GM18517 (cell line): ENCODE measurements at regions not wholly inside any gene's neighbourhood (a gene's known extent, or its start where the extent isn't known, plus 50 kb on each side); places are given as distances from the start of the nearest gene placed in this dataset.

Source experiments
- ATAC-seq: cut with Tn5 transposase; IDR thresholded peaks from one replicate; pipeline ENCODE4 v1.9.1; 2021; ENCODE audit warnings: mild to moderate bottlenecking, moderate library complexity; ENCODE audit not compliant: unreplicated experiment

GRCh38 chr1:214923278-214923915, 159.1 kb upstream of the KCNK2 start:
- no peak for ATAC-seq

GRCh38 chr1:214927796-214928195, 154.7 kb upstream of the KCNK2 start:
- no peak for ATAC-seq

GRCh38 chr1:214928574-214928973, 154.0 kb upstream of the KCNK2 start:
- ATAC-seq = no peak

- ATAC-seq = no peak
These were observed 149.2 kb upstream of the KCNK2 start for GRCh38 chr1:214933375-214933774.

GRCh38 chr1:214934045-214934444, 148.5 kb upstream of the KCNK2 start:
- ATAC-seq = no peak

GRCh38 chr1:214935258-214935657, 147.3 kb upstream of the KCNK2 start:
- no peak for ATAC-seq

- no peak for ATAC-seq
These were observed 143.4 kb upstream of the KCNK2 start for GRCh38 chr1:214939180-214939579.

GRCh38 chr1:214941061-214941460, 141.5 kb upstream of the KCNK2 start:
- ATAC-seq = no peak

GRCh38 chr1:214943054-214943453, 139.5 kb upstream of the KCNK2 start:
- ATAC-seq = no peak

- ATAC-seq = no peak
These were observed 135.9 kb upstream of the KCNK2 start for GRCh38 chr1:214946615-214947014.

- no peak for ATAC-seq
These were observed 129.9 kb upstream of the KCNK2 start for GRCh38 chr1:214952648-214953047.

- no peak for ATAC-seq
These were observed 128.5 kb upstream of the KCNK2 start for GRCh38 chr1:214953901-214954616.

- ATAC-seq = no peak
These were observed 128.0 kb upstream of the KCNK2 start for GRCh38 chr1:214954617-214954949.

GRCh38 chr1:214957330-214958137, 125.0 kb upstream of the KCNK2 start:
- ATAC-seq = no peak

GRCh38 chr1:214958486-214958885, 124.1 kb upstream of the KCNK2 start:
- ATAC-seq = no peak

- no peak for ATAC-seq
These were observed 116.2 kb upstream of the KCNK2 start for GRCh38 chr1:214966346-214966745.

- ATAC-seq = no peak
These were observed 114.5 kb upstream of the KCNK2 start for GRCh38 chr1:214967865-214968575.

- ATAC-seq = no peak
These were observed 112.5 kb upstream of the KCNK2 start for GRCh38 chr1:214970016-214970415.

GRCh38 chr1:214971071-214971470, 111.5 kb upstream of the KCNK2 start:
- ATAC-seq = no peak

GRCh38 chr1:214974002-214974401, 108.5 kb upstream of the KCNK2 start:
- no peak for ATAC-seq

GRCh38 chr1:214976665-214977064, 105.9 kb upstream of the KCNK2 start:
- ATAC-seq = no peak
